ENCODE measurements at regions not wholly inside any gene's neighbourhood (a gene's known extent, or its start where the extent isn't known, plus 50 kb on each side); places are given as distances from the start of the nearest gene placed in this dataset.

- TF ChIP-seq REST (IDR thresholded peaks at IDR 0.05; ENCODE audit: insufficient read depth in 1 of 2, low read depth in 2 of 2, low read length in 1 of 2), result no peak
- no peak for TF ChIP-seq CTCF (IDR thresholded peaks at IDR 0.05)
- no peak for TF ChIP-seq SIN3A (IDR thresholded peaks at IDR 0.05; ENCODE audit: borderline replicate concordance, insufficient read depth, low read depth, low read length)
Observed at GRCh38 chr14:87449016-87449415, 544.0 kb downstream of the GALC start.

Data from Panc1 (cell line).